WTC11 (cell line): ENCODE measurements at regions not wholly inside any gene's neighbourhood (a gene's known extent, or its start where the extent isn't known, plus 50 kb on each side); places are given as distances from the start of the nearest gene placed in this dataset.

Experiments used
- ATF3 ChIP-seq: sonication (generic); formaldehyde crosslinking; conservative IDR thresholded peaks from 2 replicates; pipeline ENCODE4 v1.8.1; 2022; ENCODE audit warnings: mild to moderate bottlenecking, missing genetic modification reagents
- CTCF ChIP-seq: fragments of 200-600 bp; IDR thresholded peaks from 2 replicates; pipeline ENCODE4 v1.8.0; 2022; ENCODE audit warnings: antibody characterized with exemption
- ELF4 ChIP-seq: sonication (generic); formaldehyde crosslinking; IDR thresholded peaks from 2 replicates; pipeline ENCODE4 v1.8.1; 2022; ENCODE audit warnings: low read depth, mild to moderate bottlenecking, moderate library complexity, missing genetic modification reagents
- ESRRA ChIP-seq: sonication (generic); formaldehyde crosslinking; IDR thresholded peaks from 2 replicates; pipeline ENCODE4 v1.8.1; 2022; ENCODE audit warnings: mild to moderate bottlenecking, missing genetic modification reagents, borderline replicate concordance
- MAX ChIP-seq: sonication (generic); formaldehyde crosslinking; IDR thresholded peaks from 2 replicates; pipeline ENCODE4 v1.8.0; 2022; ENCODE audit warnings: mild to moderate bottlenecking, missing genetic modification reagents
- PRDM15 ChIP-seq: sonication (generic); formaldehyde crosslinking; IDR thresholded peaks from 2 replicates; pipeline ENCODE4 v1.8.0; 2022; ENCODE audit warnings: missing genetic modification reagents
- SP1 ChIP-seq: sonication (generic); formaldehyde crosslinking; conservative IDR thresholded peaks from 2 replicates; pipeline ENCODE4 v1.8.1; 2022; ENCODE audit warnings: missing genetic modification reagents
- ZBTB21 ChIP-seq: sonication (generic); formaldehyde crosslinking; IDR thresholded peaks from 2 replicates; pipeline ENCODE4 v1.8.1; 2023; ENCODE audit warnings: mild to moderate bottlenecking, missing genetic modification reagents, borderline replicate concordance
- TF ChIP-seq, protein P1 (sequence below): sonication (generic); formaldehyde crosslinking; conservative IDR thresholded peaks from 2 replicates; pipeline ENCODE4 v1.8.1; 2023; ENCODE audit warnings: mild to moderate bottlenecking, low read depth, missing genetic modification reagents, moderate library complexity

DNA sequence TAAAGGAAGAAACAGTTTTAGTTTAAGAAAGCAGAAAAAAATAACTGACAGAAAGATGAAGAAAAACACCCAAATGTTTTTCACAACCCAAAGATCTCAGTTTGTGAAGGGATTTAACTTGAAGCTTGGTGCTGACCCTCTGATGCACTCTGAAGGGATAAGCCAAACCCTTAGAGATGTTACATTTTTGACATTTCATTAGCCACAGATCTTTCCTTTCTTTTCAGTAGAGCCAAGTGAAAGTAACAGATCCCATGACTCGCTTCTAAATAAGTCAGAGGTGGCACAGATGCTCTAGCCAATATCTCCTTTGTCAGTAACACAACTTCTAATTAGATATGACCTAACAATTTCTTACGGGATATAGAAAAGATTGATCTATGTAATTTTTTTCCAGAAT lies 394.5 kb upstream of the EDIL3 start:
- TF ChIP-seq, protein P1, sequence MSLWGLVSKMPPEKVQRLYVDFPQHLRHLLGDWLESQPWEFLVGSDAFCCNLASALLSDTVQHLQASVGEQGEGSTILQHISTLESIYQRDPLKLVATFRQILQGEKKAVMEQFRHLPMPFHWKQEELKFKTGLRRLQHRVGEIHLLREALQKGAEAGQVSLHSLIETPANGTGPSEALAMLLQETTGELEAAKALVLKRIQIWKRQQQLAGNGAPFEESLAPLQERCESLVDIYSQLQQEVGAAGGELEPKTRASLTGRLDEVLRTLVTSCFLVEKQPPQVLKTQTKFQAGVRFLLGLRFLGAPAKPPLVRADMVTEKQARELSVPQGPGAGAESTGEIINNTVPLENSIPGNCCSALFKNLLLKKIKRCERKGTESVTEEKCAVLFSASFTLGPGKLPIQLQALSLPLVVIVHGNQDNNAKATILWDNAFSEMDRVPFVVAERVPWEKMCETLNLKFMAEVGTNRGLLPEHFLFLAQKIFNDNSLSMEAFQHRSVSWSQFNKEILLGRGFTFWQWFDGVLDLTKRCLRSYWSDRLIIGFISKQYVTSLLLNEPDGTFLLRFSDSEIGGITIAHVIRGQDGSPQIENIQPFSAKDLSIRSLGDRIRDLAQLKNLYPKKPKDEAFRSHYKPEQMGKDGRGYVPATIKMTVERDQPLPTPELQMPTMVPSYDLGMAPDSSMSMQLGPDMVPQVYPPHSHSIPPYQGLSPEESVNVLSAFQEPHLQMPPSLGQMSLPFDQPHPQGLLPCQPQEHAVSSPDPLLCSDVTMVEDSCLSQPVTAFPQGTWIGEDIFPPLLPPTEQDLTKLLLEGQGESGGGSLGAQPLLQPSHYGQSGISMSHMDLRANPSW: no peak
- TF ChIP-seq CTCF (no peak), SP1 (CRISPR knock-in tag) (no peak), ELF4 (CRISPR knock-in tag) (no peak), ESRRA (no peak), MAX (no peak), PRDM15 (CRISPR knock-in tag) (no peak), ATF3 (CRISPR knock-in tag) (no peak), ZBTB21 (no peak)
